SK-MEL-5 (cell line): ENCODE measurements at regions not wholly inside any gene's neighbourhood (a gene's known extent, or its start where the extent isn't known, plus 50 kb on each side); places are given as distances from the start of the nearest gene placed in this dataset.
"Not testable (repeated sequence)": the region's sequence is repeated elsewhere in the genome, so short reads cannot be mapped to it uniquely, and the experiment has no call there.

Experiments used
- DNase-seq: peaks from one replicate; pipeline ENCODE4 v3.0.0-alpha.2; 2016; ENCODE audit warnings: low read depth, low spot score
- in situ Hi-C: cut with HindIII; loops from 2 replicates; pipeline ENCODE4 v1.10.0; 2016; ENCODE audit warnings: low sequenced_read_pairs, high pct_unique_total_duplicates, low pct_unique_long_range_greater_than_20kb
- small RNA-seq, 2 experiments: library from RNA; depleted of rRNA; stranded (forward); fragments of <200 nt; gene quantifications; one replicate each; pipeline ENCODE3, GENCODE V24; 2014

GRCh38 chr1:111063595-111063994 is 76.3 kb downstream of the DRAM2 start:
- in situ Hi-C loops, result no loop called here
- no peak for DNase-seq

GRCh38 chr1:111062624-111063023 is 77.3 kb downstream of the DRAM2 start:
- in situ Hi-C loops, result no loop called here

DNA sequence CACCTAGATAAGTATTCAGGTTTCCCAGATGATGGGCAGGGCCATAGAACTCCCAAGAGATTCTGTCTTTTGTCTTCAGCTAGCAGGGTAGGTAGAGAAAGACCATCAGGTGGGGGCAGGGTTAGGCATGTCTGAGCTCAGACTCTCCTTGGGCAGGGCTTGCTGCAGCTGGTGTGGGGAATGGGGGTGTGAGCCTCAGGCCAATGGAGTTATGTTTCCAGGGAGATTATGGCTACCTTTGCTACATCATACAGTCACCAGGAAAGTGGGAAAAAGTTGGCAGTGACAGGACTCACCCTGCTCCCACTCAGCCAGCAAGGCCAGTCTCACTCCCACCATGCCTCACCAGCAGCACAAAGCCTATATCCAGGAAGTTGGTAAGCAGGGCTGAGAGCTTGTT is 77.8 kb downstream of the DRAM2 start:
- no peak for DNase-seq
- in situ Hi-C loops, result no loop called here

More at GRCh38 chr1:111062624-111063023, 77.3 kb downstream of the DRAM2 start:
- no peak for DNase-seq

- in situ Hi-C loops, result no loop called here
- no peak for DNase-seq
Observed at GRCh38 chr1:111054656-111055055, 85.2 kb downstream of the DRAM2 start.

- DNase-seq, result no peak
- in situ Hi-C loops, result no loop called here
Observed at GRCh38 chr1:111052246-111052645, 87.6 kb downstream of the DRAM2 start.

DNA sequence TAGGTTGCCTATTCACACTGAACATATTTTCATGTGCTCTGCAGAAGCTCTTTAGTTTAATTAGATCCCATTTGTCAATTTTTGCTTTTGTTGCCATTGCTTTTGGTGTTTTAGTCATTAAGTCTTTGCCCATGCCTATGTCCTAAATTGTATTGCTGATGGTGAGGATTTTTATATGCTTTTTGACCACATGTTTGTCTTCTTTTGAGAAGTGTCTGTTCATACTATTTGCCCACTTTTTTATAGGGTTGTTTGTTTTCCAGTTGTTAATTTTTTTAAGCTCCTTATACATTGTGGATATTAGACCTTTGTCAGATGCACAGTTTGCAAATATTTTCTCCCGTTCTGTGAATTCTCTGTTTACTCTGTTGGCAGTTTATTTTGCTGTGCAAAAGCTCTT is 84.5 kb upstream of the LRIF1 start:
- in situ Hi-C loops, DNase-seq: not testable (repeated sequence)

DNA sequence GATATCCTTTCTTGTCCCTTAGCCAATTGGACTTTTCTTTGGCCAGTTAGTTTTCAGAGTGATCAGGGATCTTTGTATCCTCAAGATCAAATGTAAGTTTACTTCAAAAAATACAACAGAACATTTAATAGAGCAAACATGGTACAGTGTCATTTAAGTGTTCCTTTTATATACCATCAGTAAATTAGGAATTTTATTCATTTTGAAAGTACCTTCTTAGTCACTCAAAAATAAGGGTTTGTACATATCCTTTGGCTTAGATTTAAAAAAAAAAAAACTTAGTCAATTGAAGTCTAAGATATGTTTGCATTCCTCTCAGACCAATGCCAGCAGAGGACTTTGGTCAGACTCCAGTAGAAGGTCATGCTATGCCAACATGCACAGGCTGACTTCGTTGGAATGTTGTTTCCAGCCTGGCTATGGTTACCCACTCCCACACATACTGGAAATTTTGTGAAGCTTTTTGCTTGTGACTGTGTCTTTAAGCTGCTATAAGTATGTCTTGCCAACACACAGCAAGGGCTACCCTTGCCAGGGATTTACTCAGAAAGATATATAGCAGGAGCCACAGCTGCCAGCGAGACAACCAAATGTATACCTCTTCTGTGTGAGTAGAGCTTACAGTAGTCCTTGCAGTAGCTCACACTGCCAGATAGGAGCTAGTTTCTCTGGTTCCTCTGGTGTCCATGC is 81.5 kb upstream of the LRIF1 start:
- DNase-seq, result peak; percentile 1
- in situ Hi-C loops, result no loop called here

DNA sequence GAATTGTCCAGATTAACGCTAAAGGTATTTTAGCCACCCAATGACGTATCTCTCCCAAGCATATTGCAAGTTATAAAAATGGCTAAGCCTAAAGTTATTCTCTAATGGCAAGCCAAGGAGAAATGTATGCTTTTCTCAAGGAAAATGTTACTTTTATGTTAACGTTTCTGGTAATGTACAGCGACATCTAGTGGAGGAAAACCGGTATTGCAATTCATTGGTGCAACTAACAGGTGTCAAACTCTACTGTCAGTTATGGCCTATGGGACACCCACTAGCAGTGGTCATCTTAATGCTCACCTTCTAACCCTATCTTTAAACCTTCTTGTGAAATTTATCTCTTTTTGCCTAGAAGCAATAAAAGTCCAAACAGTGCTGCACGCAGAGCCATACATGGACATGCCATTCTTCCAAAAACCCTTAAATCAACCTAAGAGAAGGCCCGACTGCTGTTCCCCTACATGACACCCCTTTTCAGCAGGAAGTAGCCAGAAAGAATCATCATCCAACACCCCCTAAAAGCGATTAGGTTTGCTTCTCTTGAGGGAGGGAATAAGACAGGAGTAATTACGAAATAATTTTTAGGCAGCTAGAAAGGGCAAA is 68.7 kb upstream of the LRIF1 start:
- in situ Hi-C loops, result no loop called here
- peak; percentile 59 for DNase-seq

DNA sequence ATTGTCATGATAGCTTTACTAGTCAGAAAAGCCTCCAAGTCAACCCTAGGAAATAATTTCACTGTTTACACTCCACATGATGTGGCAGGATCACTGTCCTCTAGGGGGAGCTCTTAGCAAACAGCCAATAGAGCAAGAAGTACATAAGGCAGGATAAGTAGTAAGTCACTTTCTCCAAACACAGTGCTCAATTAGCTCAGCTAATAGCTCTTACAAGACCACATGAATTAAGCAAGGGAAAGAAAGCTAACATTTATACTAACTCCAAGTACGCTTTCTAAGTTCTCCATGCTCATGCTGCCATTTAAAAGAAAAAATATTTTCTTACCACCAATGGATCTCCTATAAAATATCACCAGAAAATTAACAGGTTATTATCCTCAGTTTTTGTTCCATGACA is 66.9 kb upstream of the LRIF1 start:
- in situ Hi-C loops, result no loop called here
- peak; percentile 73 for DNase-seq

DNA sequence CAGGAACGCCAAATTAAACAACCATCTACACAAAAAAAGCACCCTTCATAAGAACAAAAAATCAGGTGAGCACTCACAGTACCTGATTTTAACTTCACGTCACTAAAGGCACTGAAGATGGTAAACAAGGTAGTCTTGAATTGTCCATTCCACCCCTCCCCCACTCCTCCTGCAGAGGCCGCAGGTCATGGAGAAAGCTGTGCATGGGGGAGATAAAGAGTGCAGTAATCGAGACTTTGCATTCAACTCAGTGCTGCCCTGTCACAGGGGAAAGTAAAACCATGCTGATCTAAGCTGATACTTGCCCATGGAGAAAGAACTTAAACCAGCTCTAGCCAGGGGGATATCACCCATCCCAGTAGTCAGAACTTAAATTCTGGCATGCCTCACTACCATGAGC is 61.4 kb upstream of the LRIF1 start:
- no peak for DNase-seq
- in situ Hi-C loops, result no loop called here

DNA sequence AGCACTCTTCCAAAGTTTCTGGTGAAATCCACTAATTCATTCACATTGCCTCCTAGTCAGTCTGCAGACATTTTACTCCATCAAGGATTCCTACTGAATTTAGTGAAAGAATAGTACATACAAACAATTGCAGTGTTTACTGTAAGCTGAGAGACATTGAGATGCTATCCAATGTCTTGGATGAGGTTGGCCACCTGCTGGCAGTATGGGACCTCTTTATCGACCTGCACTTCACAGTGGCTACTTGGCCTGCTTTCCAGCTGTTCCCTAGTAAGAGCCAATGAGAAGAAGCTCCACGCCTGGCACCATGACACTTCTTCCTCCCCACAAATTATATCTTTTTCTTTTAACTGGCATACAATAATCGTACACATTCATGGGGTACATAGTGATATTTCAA is 51.5 kb upstream of the LRIF1 start:
- in situ Hi-C loops, result no loop called here
- DNase-seq, result no peak

Small RNA genes in the stretch of these regions (small RNA-seq; reads per million reads assigned to genes)
- gene RNA5SP54, result 0 reads per million in 2 experiments
